ENCODE measurements at regions not wholly inside any gene's neighbourhood (a gene's known extent, or its start where the extent isn't known, plus 50 kb on each side); places are given as distances from the start of the nearest gene placed in this dataset.

GRCh38 chr1:36740446-36740845, 257.7 kb upstream of the CSF3R start:
- Histone ChIP-seq H3K9me3 (ENCODE audit: control insufficient read depth in 4 of 4, low read length in 3 of 4) (peaks cover 0 to 3% (median under 1%) of the 10 kb centered on the region in 4 donors), H3K27me3 (ENCODE audit: control insufficient read depth in 4 of 4, insufficient read depth in 4 of 4, low read length in 3 of 4) (peaks cover 0 to 14% (median 0%) of the 10 kb centered on the region in 4 donors), H3K36me3 (ENCODE audit: control insufficient read depth in 4 of 4, insufficient read depth in 3 of 4, low read depth in 1 of 4, low read length in 3 of 4) (no peaks in the 10 kb centered on the region), H3K27ac (ENCODE audit: low read depth in 1 of 2, low read length in 2 of 2) (no peak overlapping the region), H3K4me3 (ENCODE audit: low read depth in 1 of 3, low read length in 3 of 3) (no peak overlapping the region), H3K9ac (ENCODE audit: low read depth in 1 of 2, low read length in 2 of 2) (no peak overlapping the region), H3K4me1 (ENCODE audit: control insufficient read depth in 4 of 4, insufficient read depth in 4 of 4, low read length in 3 of 4) (no peaks in the 10 kb centered on the region)
- no peak for TF ChIP-seq CTCF (IDR thresholded peaks at IDR 0.05; ENCODE audit: low read depth, low read length, missing input control)
- TF ChIP-seq RXRA (IDR thresholded peaks at IDR 0.05), result no peak
- TF ChIP-seq HNF4G (IDR thresholded peaks at IDR 0.05), result no peak
- TF ChIP-seq FOXA1 (IDR thresholded peaks at IDR 0.05), result no peak
- no peak for TF ChIP-seq SP1 (IDR thresholded peaks at IDR 0.05)
- no peak for TF ChIP-seq EGR1 (IDR thresholded peaks at IDR 0.05; ENCODE audit: low read depth in 2 of 2)
- no peak for TF ChIP-seq MAX (IDR thresholded peaks at IDR 0.05)
- TF ChIP-seq REST (IDR thresholded peaks at IDR 0.05), result no peak
- no peak for TF ChIP-seq FOXA2 (IDR thresholded peaks at IDR 0.05)
- TF ChIP-seq RAD21 (IDR thresholded peaks at IDR 0.05), result no peak
- no peak for TF ChIP-seq NR2F2 (IDR thresholded peaks at IDR 0.05)
- TF ChIP-seq ZBTB33 (IDR thresholded peaks at IDR 0.05), result no peak
- TF ChIP-seq HNF4A (conservative IDR thresholded peaks at IDR 0.05), result no peak
- TF ChIP-seq TAF1 (conservative IDR thresholded peaks at IDR 0.05), result no peak
- no peak for TF ChIP-seq YY1 (IDR thresholded peaks at IDR 0.05)
- DNase-seq (ENCODE audit: low spot score), result no peak
- WGBS, result 28% methylated on average over 1 of the region's 1 CpG

- H3K4me1 ChIP-seq (ENCODE audit: control insufficient read depth in 4 of 4, insufficient read depth in 4 of 4, low read length in 3 of 4), result no peaks in the 10 kb centered on the region
- no peak overlapping the region for H3K9ac ChIP-seq (ENCODE audit: low read depth in 1 of 2, low read length in 2 of 2)
- 70% methylated on average over 6 of the region's 6 CpGs for WGBS
- no peak for DNase-seq (ENCODE audit: low spot score)
- no peak overlapping the region for H3K27ac ChIP-seq (ENCODE audit: low read depth in 1 of 2, low read length in 2 of 2)
- H3K4me3 ChIP-seq (ENCODE audit: low read depth in 1 of 3, low read length in 3 of 3), result no peak overlapping the region
- H3K27me3 ChIP-seq (ENCODE audit: control insufficient read depth in 4 of 4, insufficient read depth in 4 of 4, low read length in 3 of 4), result peaks cover 0 to 19% (median 0%) of the 10 kb centered on the region in 4 donors
- no peaks in the 10 kb centered on the region for H3K36me3 ChIP-seq (ENCODE audit: control insufficient read depth in 4 of 4, insufficient read depth in 3 of 4, low read depth in 1 of 4, low read length in 3 of 4)
- H3K9me3 ChIP-seq (ENCODE audit: control insufficient read depth in 4 of 4, low read length in 3 of 4), result peaks cover 0 to 3% (median under 1%) of the 10 kb centered on the region in 4 donors
- TF ChIP-seq FOXA2 (IDR thresholded peaks at IDR 0.05) (no peak), GABPA (IDR thresholded peaks at IDR 0.05 in 1 of 2, conservative IDR thresholded peaks at IDR 0.05 in 1 of 2) (no peak), HNF4G (IDR thresholded peaks at IDR 0.05) (no peak), YY1 (IDR thresholded peaks at IDR 0.05) (no peak), REST (IDR thresholded peaks at IDR 0.05) (no peak), MAX (IDR thresholded peaks at IDR 0.05) (no peak), ATF3 (IDR thresholded peaks at IDR 0.05) (no peak), ZBTB33 (IDR thresholded peaks at IDR 0.05) (no peak), FOXA1 (IDR thresholded peaks at IDR 0.05) (no peak), HNF4A (conservative IDR thresholded peaks at IDR 0.05) (no peak), TAF1 (conservative IDR thresholded peaks at IDR 0.05) (no peak)
These were observed 257.1 kb upstream of the CSF3R start for GRCh38 chr1:36739703-36740289.

Measured in liver (tissue), 8 donors.